ENCODE measurements at regions not wholly inside any gene's neighbourhood (a gene's known extent, or its start where the extent isn't known, plus 50 kb on each side); places are given as distances from the start of the nearest gene placed in this dataset.

DNA sequence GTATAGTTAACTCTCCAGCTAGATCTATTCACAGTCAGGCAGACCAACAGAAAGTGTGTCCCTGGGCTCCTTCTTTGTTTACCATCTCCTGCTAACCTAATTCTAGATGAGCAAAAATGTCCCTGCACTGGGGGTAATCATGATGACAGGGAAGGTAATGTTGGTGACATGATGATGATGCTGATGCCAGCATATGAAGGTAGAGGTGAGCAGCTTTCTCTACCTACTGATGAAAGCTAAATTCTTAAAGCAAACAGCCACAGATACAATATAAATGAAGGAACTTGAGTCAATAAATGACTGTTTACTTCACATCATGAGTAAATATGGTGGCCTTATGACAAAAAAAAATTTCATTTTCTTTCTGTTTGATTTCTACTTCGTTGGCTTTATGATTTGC, 78.5 kb downstream of the NKX6-1 start:
- TF ChIP-seq, protein P1, sequence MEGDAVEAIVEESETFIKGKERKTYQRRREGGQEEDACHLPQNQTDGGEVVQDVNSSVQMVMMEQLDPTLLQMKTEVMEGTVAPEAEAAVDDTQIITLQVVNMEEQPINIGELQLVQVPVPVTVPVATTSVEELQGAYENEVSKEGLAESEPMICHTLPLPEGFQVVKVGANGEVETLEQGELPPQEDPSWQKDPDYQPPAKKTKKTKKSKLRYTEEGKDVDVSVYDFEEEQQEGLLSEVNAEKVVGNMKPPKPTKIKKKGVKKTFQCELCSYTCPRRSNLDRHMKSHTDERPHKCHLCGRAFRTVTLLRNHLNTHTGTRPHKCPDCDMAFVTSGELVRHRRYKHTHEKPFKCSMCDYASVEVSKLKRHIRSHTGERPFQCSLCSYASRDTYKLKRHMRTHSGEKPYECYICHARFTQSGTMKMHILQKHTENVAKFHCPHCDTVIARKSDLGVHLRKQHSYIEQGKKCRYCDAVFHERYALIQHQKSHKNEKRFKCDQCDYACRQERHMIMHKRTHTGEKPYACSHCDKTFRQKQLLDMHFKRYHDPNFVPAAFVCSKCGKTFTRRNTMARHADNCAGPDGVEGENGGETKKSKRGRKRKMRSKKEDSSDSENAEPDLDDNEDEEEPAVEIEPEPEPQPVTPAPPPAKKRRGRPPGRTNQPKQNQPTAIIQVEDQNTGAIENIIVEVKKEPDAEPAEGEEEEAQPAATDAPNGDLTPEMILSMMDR (IDR thresholded peaks at IDR 0.05): no peak
- no peak for TF ChIP-seq POLR2A (IDR thresholded peaks at IDR 0.05)
